ENCODE measurements at regions not wholly inside any gene's neighbourhood (a gene's known extent, or its start where the extent isn't known, plus 50 kb on each side); places are given as distances from the start of the nearest gene placed in this dataset.

DNA sequence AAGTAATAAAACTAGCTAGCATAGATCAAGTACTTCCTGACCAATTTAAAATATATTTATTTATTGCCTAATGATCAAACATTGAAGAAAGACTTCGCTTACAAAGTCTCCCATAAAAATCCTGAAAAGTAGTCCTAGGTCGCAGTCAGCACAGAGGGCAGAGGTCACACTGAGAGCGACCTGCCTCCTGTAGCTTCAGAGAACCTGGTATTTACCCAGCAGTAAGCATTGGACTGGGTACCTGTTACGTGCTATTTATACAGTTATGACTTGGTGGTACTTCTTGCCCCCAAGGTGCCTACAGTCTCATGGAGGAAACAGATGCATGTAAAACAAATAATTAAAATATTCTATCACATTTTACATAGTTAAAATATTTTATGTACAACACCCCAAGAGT is 274.1 kb upstream of the G2E3 start:
- ATAC-seq, result no peak
- no peak overlapping the region for H3K27ac Mint-ChIP-seq
- H3K9me3 Mint-ChIP-seq, result no peaks in the 10 kb centered on the region
- H3K36me3 Mint-ChIP-seq, result no peaks in the 10 kb centered on the region
- no peak for DNase-seq (ENCODE audit: low spot score in 2 of 2)

DNA sequence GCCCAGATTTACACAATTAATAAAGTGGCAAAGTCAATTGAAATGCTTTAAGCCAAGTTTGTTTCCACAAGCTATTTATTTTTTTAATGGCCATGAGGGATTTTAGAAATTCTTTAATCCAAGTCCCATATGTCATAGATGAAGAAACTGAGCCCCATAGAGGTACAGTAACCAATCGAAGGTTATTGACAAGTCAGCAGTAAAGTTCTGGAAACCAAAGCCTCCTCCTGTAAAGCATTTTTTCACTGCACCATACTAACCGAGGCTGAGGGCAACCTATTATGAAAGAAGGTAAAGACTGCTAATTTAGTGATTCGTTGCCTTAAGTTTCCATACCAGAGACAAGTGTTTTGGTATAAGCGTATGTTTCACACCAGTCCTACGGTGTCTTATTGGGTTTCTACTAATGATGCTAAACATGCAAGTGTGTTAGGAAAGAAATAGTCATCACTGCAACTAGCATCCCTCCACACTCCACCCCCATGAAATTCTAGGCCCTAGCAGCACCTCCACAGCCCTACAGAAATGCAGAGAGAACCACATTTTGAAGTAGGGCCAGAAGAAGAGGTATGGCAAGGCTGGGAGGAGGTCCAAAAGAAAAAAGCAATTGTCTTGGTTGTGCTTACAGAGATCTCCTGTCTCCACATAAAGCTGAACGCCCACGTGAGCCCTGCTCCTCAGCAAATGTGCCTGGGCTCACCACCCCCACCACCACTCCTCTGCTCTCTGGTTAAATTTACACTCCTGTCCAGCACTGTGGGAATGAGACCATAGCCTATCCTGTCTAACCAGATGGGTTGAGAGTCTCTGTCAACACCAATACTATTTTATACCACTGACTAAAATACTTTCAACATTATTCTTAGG is 271.1 kb upstream of the G2E3 start:
- peak in 1 of 2 donors; percentile 93 for ATAC-seq
- no peaks in the 10 kb centered on the region for H3K36me3 Mint-ChIP-seq

DNA sequence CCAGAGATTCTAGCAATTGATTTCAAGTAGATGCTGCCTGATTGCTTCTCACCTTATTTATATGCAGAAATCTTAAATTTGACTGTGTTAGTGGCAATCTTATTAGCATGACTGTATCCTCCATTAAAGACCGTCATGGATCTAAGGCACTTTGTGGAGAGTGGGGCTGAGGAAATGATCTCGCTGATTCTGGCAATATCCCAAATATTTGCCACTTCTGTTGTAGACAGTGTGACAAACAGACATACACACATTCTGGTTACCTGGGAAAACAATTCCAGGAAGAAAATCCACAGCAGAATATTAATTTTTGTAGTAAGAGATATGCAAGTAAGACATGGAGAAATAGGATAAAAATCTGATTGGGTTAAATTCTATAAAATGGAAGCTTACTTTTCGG is 269.0 kb upstream of the G2E3 start:
- no peaks in the 10 kb centered on the region for H3K9me3 Mint-ChIP-seq
- no peak overlapping the region for H3K27ac Mint-ChIP-seq
- DNase-seq (ENCODE audit: low spot score in 2 of 2), result no peak
- no peaks in the 10 kb centered on the region for H3K36me3 Mint-ChIP-seq
- ATAC-seq, result no peak

More for the DNA sequence above, 271.1 kb upstream of the G2E3 start:
- DNase-seq (ENCODE audit: low spot score in 2 of 2), result no peak
- no peak overlapping the region for H3K27ac Mint-ChIP-seq
- no peaks in the 10 kb centered on the region for H3K9me3 Mint-ChIP-seq

DNA sequence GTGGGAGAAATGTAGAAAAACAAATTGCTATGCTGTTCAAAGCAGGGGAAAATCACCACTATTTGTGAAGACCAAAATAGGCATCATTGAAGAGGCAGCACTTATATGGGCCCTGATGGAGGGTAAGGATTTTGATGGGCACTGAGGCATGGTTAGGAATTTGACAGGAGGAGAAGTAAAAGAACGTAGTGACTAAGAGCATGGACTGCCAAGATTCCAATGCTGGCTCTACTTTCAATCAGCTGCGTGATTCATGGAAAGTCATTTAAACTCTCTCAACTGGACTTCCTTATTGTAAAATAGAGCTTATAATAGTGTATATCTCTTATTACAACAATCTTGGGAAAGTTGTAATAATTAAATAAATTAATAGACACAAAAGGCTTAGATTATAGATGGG is 267.7 kb upstream of the G2E3 start:
- DNase-seq (ENCODE audit: low spot score in 2 of 2) (no peak), ATAC-seq (no peak)
- Mint-ChIP-seq H3K27ac (no peak overlapping the region), H3K36me3 (no peaks in the 10 kb centered on the region), H3K9me3 (no peaks in the 10 kb centered on the region)

DNA sequence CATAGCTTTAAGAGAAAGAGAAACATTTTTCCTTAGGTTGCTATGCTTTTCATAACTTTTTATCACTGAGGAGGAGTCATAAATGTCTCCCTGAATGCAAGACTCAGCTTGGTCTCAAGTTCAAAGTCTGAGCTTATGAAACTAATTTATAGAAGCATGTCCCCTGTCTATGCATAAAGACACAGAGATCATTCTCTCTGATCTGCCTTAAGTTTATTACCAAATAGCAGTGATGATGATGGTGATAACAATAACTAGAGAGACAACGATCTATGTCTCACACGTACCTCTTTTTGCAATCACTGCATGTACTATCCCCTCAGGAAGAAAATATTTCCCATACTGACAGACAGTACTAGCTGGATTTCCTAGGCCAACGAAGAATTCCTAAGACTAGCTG is 266.4 kb upstream of the G2E3 start:
- H3K27ac Mint-ChIP-seq, result no peak overlapping the region
- ATAC-seq, result no peak
- DNase-seq (ENCODE audit: low spot score in 2 of 2), result no peak
- peaks cover 0 to 5% of the 10 kb centered on the region in 2 donors for H3K9me3 Mint-ChIP-seq
- H3K36me3 Mint-ChIP-seq, result no peaks in the 10 kb centered on the region

DNA sequence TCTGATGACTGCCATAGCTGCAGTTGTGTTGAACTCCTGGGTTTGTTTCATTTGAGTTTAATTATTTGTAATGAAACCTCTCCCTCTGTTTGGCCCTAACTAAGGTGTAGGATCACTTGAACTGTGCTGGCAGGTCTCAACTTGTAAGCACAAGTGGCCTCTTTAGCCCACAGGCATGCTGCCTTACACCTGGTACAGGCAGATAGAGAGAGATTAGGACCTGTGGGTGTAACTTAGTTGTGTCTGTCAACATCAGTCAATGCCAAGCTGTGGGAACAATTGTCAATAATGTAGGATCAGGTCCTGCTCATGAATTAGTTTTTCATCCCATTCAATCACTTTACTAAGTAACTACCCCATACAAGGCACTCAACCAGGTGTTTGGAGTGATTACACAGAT is 263.0 kb upstream of the G2E3 start:
- ATAC-seq, result peak in 1 of 2 donors; percentile 63
- Mint-ChIP-seq H3K27ac (no peak overlapping the region), H3K9me3 (peaks cover 0 to 5% of the 10 kb centered on the region in 2 donors), H3K36me3 (no peaks in the 10 kb centered on the region)
- no peak for DNase-seq (ENCODE audit: low spot score in 2 of 2)

DNA sequence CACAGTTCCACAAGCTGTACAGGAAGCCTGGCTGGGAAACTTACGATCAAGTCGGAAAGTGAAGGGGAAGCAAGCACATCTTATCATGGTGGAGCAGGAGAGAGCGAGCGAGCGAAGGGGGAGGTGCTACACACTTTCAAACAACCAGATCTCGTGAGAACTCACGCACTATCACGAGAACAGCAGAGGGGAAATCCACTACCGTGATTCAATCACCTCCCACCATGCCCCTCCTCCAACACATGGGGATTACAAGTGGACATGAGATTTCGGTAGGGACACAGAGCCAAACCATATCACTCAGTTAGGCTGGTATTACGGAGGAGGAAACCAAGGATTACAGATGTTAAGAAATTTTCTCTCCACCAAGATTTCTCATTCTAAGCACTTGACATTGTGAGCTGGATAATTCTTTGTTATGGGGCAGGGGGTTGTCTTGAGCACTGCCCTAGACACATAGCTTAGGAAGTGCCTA is 262.0 kb upstream of the G2E3 start:
- Mint-ChIP-seq H3K9me3 (peaks cover 0 to 5% of the 10 kb centered on the region in 2 donors), H3K36me3 (no peaks in the 10 kb centered on the region), H3K27ac (no peak overlapping the region)
- ATAC-seq (no peak), DNase-seq (ENCODE audit: low spot score in 2 of 2) (no peak)

DNA sequence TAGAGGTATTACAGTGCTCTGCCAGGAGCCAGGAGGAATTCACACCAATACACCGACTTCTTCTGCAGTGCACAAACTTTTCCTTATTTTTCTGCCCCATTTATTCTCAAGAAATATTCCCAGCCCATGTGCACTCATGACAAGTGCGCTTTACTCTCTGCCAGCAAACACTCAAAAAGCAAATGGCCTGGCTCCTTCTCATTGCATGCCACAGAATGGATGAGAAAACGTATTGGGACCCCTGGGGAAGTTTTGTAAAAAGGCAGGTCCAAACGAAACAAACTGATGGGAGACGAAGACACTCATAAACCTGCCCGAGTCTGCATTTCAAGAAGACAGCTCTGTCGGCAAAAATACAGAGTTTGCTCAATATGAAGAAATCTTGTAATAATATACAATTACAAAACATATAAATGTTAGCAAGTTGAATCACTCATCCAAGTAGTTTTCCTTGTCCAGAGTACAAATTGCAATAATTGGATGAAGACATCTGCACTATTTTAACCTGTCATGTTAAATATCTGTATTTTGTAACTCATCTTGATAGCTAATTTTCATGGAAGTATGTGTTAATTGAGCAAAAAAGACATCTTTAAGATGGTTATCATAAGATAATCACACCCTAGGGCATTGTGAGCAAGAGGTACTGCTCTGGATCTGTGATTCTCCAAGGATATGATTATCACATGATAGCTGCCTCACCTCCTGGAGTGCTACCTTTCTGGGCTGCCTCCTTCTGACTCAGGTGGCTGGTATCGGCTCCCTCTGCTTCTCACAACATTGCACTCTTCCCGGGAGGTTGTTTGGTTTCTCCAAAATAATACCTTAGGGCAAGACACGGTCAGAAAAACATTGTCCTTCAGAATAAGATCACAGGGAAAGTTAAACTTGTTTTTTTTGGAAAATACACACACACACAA is 260.8 kb upstream of the G2E3 start:
- DNase-seq (ENCODE audit: low spot score in 2 of 2), result no peak
- H3K36me3 Mint-ChIP-seq, result no peaks in the 10 kb centered on the region
- no peak overlapping the region for H3K27ac Mint-ChIP-seq

DNA sequence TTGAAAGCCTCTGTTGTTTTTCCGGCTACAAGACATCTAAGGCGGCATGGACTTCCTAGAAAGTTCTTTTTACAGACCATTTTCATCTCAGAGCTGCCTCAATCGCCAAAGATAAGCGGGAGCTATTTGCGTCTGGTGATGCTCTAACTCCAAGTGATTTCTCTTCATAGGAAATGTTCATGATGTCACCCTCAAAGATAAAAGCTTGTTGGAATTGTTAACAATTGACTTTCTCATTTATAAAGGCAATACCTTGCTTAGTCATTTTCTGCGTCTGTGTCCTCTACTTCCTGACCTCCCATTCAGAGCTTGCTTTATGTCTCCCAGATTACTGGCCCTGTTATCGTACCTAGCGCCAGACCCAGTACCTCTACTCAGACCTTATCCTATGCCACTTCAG is 259.0 kb upstream of the G2E3 start:
- ATAC-seq (no peak), DNase-seq (ENCODE audit: low spot score in 2 of 2) (no peak)
- Mint-ChIP-seq H3K9me3 (peaks cover 0 to 5% of the 10 kb centered on the region in 2 donors), H3K27ac (no peak overlapping the region), H3K36me3 (no peaks in the 10 kb centered on the region)

More for the DNA sequence above, 260.8 kb upstream of the G2E3 start:
- no peak for ATAC-seq
- H3K9me3 Mint-ChIP-seq, result peaks cover 0 to 5% of the 10 kb centered on the region in 2 donors

DNA sequence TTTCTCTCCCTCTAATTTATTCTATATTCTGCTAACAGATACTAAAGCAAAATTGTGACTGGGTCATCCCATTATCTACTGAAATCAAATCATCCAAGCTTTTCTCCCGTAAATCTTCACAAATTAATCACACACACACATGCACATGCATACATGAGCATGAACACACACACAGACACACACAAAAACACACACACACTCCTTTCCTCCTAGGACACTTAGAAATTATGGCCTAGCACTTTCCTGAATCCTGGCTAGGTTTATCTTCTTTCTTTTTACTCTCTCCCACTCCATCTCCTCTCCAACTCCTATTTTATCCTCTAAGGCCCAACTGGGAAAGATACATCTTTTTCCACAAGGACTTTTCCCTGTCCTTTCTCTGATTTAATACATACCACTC is 255.6 kb upstream of the G2E3 start:
- Mint-ChIP-seq H3K9me3 (no peaks in the 10 kb centered on the region), H3K27ac (no peak overlapping the region), H3K36me3 (no peaks in the 10 kb centered on the region)
- no peak for DNase-seq (ENCODE audit: low spot score in 2 of 2)
- no peak for ATAC-seq

DNA sequence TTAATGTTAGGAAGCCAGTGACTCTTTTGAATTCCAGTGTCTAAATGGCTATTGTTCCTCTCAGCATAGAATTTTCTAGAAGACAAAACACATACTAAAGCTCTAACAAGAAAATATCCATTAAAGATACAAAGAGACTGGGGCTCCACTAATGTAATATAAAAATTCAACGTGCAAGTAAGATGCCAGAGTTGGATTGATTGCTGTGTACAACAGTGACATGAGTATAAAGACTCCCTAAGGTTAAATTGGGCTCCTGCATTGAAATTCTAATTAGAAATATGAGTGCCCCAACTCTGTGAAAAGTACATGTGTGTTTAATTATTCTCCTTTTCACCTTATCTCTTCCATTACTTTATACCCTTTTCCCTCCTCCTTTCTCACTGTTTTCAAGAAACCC is 253.6 kb upstream of the G2E3 start:
- ATAC-seq (no peak), DNase-seq (ENCODE audit: low spot score in 2 of 2) (no peak)
- Mint-ChIP-seq H3K36me3 (no peaks in the 10 kb centered on the region), H3K9me3 (no peaks in the 10 kb centered on the region), H3K27ac (no peak overlapping the region)

DNA sequence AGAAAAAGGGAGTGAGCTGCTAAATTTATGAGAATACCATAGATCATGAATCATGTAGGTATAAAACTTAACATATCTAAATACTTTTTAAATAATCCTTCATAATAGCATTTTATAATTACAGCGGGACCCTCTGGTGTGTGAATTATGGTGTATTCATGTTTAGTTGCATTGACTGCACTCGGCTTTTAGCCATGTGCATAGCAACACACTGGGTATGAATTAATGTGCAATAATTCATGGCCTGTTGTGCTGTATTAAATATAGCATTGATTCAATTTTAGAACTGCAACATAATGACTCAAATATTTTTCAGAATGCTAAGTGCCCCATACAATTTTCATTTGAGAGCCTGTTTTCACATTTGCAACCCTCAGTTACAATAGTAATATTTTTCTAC is 249.6 kb upstream of the G2E3 start:
- no peak for ATAC-seq
- peaks cover 0 to 4% of the 10 kb centered on the region in 2 donors for H3K9me3 Mint-ChIP-seq
- no peak for DNase-seq (ENCODE audit: low spot score in 2 of 2)
- no peaks in the 10 kb centered on the region for H3K36me3 Mint-ChIP-seq
- H3K27ac Mint-ChIP-seq, result no peak overlapping the region

DNA sequence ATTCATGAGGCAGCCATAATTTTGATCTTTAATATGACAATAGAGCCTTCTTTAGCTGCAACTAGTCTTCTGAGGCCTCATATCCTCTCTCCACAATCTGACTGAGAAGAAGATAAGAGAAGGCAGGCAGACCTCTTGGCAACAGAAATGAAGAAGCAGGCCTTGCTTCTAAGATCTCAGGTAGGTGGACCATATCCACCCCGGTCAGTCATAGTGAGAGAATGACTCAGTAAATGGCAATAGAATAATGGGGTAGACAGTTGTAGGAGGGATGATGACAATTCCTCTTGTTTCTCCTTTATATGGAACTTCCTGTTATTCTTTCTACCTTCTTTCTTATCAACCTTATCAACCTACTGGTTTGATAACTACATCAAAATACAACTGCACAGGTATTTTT is 246.7 kb upstream of the G2E3 start:
- no peak overlapping the region for H3K27ac Mint-ChIP-seq
- H3K36me3 Mint-ChIP-seq, result peaks cover 5 to 8% of the 10 kb centered on the region in 2 donors
- ATAC-seq (peak in 1 of 2 donors; percentile 67), DNase-seq (ENCODE audit: low spot score in 2 of 2) (no peak)
- peaks cover 5 to 10% of the 10 kb centered on the region in 2 donors for H3K9me3 Mint-ChIP-seq

DNA sequence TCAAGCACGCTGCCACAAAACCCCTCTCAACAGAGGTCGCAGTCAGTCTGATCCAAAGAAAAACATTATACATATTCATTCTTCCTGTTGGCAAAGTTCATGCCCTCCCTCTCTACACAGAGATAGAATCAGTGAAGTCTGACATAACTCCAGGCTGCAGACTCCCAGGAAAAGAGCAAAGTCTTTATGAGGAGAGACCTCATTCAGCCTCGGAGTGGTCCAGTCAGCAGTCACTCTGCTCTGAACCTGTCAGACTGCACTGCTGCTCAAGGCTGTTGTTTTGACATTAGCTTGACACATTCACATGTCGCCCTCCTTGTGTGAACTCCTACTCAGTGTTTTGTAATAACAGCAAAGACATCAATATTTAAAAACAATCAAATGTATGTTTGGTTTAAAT is 241.2 kb upstream of the G2E3 start:
- H3K27ac Mint-ChIP-seq, result no peak overlapping the region
- no peak for DNase-seq (ENCODE audit: low spot score in 2 of 2)
- no peak for ATAC-seq
- H3K9me3 Mint-ChIP-seq, result peaks cover 5 to 10% of the 10 kb centered on the region in 2 donors
- peaks cover 5 to 8% of the 10 kb centered on the region in 2 donors for H3K36me3 Mint-ChIP-seq

DNA sequence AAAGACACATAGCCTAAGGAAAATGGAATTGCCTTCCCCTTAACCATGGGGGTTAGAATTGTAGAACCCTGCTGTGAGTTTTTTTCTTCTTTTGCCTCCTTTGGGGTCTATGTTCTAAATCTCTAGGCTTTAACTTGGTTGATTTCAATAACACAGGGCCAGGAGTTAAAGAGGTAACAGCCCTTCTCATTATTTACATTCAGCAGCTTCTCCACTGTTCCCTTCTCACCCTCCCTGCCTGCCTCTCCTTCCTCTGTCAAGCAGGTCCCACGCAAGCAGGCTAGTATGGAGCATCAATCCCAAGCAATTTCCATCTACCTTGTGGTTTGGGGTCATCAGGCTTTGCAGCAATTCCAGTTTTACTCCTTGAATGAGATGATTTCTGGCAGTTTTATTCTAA is 236.1 kb upstream of the G2E3 start:
- no peaks in the 10 kb centered on the region for H3K36me3 Mint-ChIP-seq
- no peaks in the 10 kb centered on the region for H3K9me3 Mint-ChIP-seq
- ATAC-seq (no peak), DNase-seq (ENCODE audit: low spot score in 2 of 2) (no peak)
- no peak overlapping the region for H3K27ac Mint-ChIP-seq

DNA sequence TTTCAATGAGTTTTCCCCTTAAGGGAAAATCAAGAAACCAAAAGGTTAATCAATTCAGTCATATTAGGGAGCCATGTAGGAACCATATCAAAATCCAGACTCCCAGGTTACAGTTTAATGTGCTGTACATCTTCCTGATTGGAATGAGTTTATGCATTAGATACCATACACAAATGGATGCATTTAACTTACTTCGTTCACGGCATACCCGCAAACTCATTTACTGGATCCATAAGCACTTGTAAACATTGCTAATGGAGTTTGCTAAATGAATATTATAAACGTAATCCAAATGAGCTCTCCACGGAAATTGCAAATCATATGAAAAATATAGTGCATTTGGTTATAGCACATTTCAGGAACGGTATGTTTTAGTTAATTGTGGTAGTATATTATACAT is 228.9 kb upstream of the G2E3 start:
- H3K36me3 Mint-ChIP-seq, result peaks cover 0 to 21% of the 10 kb centered on the region in 2 donors
- no peak for ATAC-seq
- peaks cover 4 to 11% of the 10 kb centered on the region in 2 donors for H3K9me3 Mint-ChIP-seq
- no peak overlapping the region for H3K27ac Mint-ChIP-seq
- no peak for DNase-seq (ENCODE audit: low spot score in 2 of 2)

DNA sequence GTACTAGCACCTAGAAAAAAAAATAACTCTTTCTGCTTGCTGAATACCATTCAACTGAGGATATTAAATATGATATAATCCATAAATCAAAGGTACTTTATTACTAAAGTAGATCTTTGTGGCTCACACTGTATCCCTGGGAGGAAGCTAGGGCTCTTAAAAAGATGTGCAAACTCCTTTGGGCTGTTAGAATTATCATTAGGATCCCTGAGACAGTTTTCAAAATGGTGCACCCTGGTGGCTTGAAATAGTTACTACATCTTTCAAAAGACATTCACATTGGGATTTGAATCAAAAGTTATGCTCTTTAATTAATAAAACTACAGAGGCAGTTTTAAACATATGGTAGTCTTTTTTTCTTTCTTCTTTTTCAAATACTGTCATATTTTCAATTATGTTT is 228.5 kb upstream of the G2E3 start:
- DNase-seq (ENCODE audit: low spot score in 2 of 2), result no peak
- no peak for ATAC-seq
- Mint-ChIP-seq H3K27ac (no peak overlapping the region), H3K36me3 (peaks cover 0 to 21% of the 10 kb centered on the region in 2 donors), H3K9me3 (peaks cover 4 to 11% of the 10 kb centered on the region in 2 donors)
